KOPT-K1 (cell line): ENCODE measurements at regions not wholly inside any gene's neighbourhood (a gene's known extent, or its start where the extent isn't known, plus 50 kb on each side); places are given as distances from the start of the nearest gene placed in this dataset.

Experiments used
- H3K27ac ChIP-seq: fragments of 200-600 bp; sonication (generic); 2 replicates; pipeline ENCODE4 v1.5.1; 2016; ENCODE audit warnings: antibody characterized with exemption, mild to moderate bottlenecking, low read depth, low read length; ENCODE audit not compliant: poor library complexity, severe bottlenecking
- H3K36me3 ChIP-seq: fragments of 200-600 bp; sonication (generic); 2 replicates; pipeline ENCODE4 v1.5.1; 2017; ENCODE audit warnings: antibody characterized with exemption, mild to moderate bottlenecking, low read length, moderate library complexity; ENCODE audit not compliant: insufficient read depth
- H3K9me3 ChIP-seq: fragments of 200-600 bp; sonication (generic); 2 replicates; pipeline ENCODE4 v1.5.1; 2017; ENCODE audit warnings: antibody characterized with exemption, low read length, mild to moderate bottlenecking; ENCODE audit not compliant: insufficient read depth, poor library complexity, severe bottlenecking

- no peaks in the 10 kb centered on the region for H3K36me3 ChIP-seq
- no peaks in the 10 kb centered on the region for H3K9me3 ChIP-seq
- no peak overlapping the region for H3K27ac ChIP-seq
Measured at GRCh38 chr16:85330006-85330693, 217.9 kb upstream of the CIBAR2 start.

GRCh38 chr16:85330694-85331188, 218.5 kb upstream of the CIBAR2 start:
- Histone ChIP-seq H3K36me3 (no peaks in the 10 kb centered on the region), H3K27ac (no peak overlapping the region), H3K9me3 (no peaks in the 10 kb centered on the region)

DNA sequence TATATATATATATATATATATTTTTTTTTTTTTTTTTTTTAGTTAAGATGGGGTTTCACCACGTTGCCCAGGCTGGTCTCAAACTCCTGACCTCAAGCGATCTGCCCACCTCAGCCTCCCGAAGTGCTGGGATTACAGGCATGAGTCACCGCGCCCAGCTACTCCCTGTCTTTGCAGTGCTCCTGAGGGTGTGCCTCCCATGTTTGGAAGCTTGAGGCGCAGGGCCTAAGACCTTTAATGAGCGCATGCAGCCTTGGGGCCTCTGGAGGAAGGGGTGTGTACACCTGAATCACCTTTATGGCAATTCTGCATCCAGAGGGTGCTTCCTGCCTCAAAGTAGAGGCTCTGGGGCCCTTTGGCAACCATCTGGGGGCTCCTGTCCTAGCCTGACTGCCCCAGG, 219.4 kb upstream of the CIBAR2 start:
- no peaks in the 10 kb centered on the region for H3K9me3 ChIP-seq
- H3K27ac ChIP-seq: no peak overlapping the region
- H3K36me3 ChIP-seq: no peaks in the 10 kb centered on the region

GRCh38 chr16:85332175-85332574, 219.9 kb upstream of the CIBAR2 start:
- Histone ChIP-seq H3K9me3 (no peaks in the 10 kb centered on the region), H3K36me3 (no peaks in the 10 kb centered on the region), H3K27ac (no peak overlapping the region)

GRCh38 chr16:85333337-85333736, 221.1 kb upstream of the CIBAR2 start:
- Histone ChIP-seq H3K27ac (no peak overlapping the region), H3K9me3 (no peaks in the 10 kb centered on the region), H3K36me3 (no peaks in the 10 kb centered on the region)

- Histone ChIP-seq H3K36me3 (no peaks in the 10 kb centered on the region), H3K27ac (no peak overlapping the region), H3K9me3 (no peaks in the 10 kb centered on the region)
Measured at GRCh38 chr16:85333744-85334640, 221.7 kb upstream of the CIBAR2 start.

GRCh38 chr16:85334718-85335583, 222.7 kb upstream of the CIBAR2 start:
- H3K27ac ChIP-seq: no peak overlapping the region
- H3K9me3 ChIP-seq: no peaks in the 10 kb centered on the region
- no peaks in the 10 kb centered on the region for H3K36me3 ChIP-seq

DNA sequence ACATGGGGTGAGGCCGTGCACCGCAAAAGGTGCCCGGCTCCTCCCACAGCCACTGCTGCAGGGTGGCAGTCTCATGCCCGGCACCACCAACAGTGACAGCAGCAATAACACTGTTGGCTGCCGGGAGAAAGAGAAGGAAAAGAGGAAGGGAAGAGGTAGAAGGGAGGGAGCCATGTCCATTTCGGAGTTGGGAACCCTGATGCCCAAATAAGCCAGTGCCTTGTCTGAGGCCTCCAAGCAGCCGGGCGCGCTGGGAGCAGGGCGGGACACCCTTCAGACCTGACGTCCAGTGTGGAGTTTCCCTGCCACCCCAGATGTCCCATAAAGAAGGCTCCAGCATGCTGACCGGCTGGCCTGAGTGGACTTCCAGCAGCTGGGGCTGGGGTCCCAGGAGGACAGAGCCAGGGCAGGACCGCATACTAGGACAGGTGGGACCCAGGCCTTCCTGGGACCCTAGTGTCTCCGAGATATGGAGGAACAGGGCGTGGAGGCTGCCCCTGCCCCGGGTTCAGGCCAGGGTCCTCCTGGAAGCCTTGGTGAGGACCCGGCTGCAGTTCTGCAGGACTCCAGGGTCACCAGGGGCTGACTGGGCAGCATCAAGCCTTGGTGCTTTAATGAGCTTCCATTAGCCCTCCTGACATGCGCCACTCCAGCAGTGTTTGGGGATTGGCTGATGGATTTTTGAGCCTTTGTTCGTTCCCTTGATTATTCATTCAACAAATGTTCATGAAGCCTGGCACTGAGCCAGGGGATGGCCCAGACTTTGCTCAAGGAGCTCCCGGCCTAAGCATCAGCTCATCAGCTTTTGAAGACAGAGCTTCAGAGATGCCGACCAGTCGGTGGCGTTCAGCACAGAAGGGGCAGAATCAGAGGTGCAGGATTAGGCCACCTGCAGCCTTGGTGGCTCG, 223.6 kb upstream of the CIBAR2 start:
- H3K36me3 ChIP-seq: no peaks in the 10 kb centered on the region
- no peaks in the 10 kb centered on the region for H3K9me3 ChIP-seq
- no peak overlapping the region for H3K27ac ChIP-seq

- Histone ChIP-seq H3K9me3 (no peaks in the 10 kb centered on the region), H3K27ac (no peak overlapping the region), H3K36me3 (no peaks in the 10 kb centered on the region)
Measured at GRCh38 chr16:85337910-85338637, 225.8 kb upstream of the CIBAR2 start.

DNA sequence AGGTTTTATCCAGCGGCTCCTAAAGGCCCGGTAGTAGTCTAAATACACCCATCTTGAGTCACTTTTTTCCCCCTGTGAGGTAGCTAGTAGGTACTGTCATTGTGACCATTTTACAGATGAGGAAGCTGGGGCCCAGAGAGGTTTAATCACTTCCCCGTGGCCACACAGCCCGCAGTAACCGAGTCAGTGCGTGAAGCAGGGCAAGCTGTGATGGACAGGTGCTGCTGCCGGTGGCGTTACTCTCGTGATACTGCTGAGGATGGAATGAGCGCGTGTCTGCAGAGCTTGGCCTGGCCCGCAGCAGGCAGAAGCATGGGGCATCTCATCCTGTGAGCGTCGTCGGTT, 226.3 kb upstream of the CIBAR2 start:
- Histone ChIP-seq H3K36me3 (no peaks in the 10 kb centered on the region), H3K9me3 (no peaks in the 10 kb centered on the region), H3K27ac (no peak overlapping the region)

- H3K9me3 ChIP-seq: no peaks in the 10 kb centered on the region
- no peaks in the 10 kb centered on the region for H3K36me3 ChIP-seq
- H3K27ac ChIP-seq: no peak overlapping the region
Measured at GRCh38 chr16:85338989-85339685, 226.9 kb upstream of the CIBAR2 start.

DNA sequence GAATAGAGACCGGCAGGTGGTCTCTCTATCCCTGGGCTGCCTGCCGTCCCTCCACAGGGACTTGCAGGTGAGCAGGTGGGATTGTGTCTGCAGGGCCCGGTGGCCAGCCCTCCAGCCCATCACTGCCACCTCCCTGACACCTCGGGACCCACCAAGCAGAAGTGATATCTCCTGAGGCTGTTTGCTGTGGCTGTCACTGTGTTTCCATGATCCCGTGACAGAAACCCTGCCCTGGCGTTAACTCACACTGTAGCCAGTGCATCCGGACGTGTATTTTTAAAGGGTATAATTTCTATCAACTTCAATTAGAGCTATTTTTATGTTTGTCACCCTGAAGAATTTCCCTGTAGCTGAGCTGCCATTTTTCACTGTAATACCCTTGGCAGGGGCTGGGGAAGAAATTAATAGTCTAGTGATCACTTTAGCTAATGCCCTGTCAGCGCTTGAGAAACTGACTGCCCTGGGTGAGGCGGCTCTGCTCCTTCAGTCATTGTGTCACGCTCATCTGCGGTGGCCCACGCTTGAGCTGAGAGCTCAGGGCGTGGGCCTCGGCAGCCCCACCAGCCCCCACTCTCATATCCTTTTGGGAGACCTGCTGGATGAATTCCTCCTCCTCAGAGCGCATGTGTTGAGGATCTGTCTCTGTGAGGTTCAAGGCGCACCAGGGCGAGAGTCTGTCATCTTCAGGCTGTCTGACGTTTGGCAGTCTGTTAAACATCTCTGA, 229.9 kb upstream of the CIBAR2 start:
- Histone ChIP-seq H3K27ac (no peak overlapping the region), H3K9me3 (no peaks in the 10 kb centered on the region), H3K36me3 (no peaks in the 10 kb centered on the region)
